ENCODE measurements at regions not wholly inside any gene's neighbourhood (a gene's known extent, or its start where the extent isn't known, plus 50 kb on each side); places are given as distances from the start of the nearest gene placed in this dataset.
"Not testable (repeated sequence)": the region's sequence is repeated elsewhere in the genome, so short reads cannot be mapped to it uniquely, and the experiment has no call there.

DNA sequence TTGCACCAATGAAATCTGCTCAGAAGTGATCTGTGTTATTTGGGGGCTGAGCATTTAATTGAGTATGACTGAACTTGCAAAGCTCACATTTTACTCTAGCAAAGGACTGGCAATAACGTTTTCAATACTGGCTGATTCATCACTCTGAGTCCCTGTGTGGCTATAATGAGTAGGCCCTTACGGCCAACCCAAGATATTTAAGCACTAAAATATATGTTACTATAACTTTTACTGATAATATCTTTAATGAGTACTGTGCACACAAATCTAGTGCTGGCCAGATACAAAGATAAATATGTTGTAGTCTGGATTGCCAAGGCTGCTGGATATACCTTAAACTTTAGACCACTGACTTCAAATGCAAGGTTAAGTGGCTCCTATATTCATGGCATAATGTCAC lies 436.4 kb upstream of the KCNMB2 start:
- intact Hi-C loops (cut with micrococcal nuclease) = no loop called here
- no peak for DNase-seq (ENCODE audit: low spot score)
- H3K27ac Mint-ChIP-seq = no peak overlapping the region
- H3K9me3 Mint-ChIP-seq = peaks cover 6% of the 10 kb centered on the region
- no peaks in the 10 kb centered on the region for H3K27me3 Mint-ChIP-seq (ENCODE audit: low read depth)
- no peaks in the 10 kb centered on the region for H3K36me3 Mint-ChIP-seq (ENCODE audit: low read depth)
- H3K4me3 Mint-ChIP-seq (ENCODE audit: low read depth) = no peak overlapping the region
- no peaks in the 10 kb centered on the region for H3K4me1 Mint-ChIP-seq (ENCODE audit: low read depth)

DNA sequence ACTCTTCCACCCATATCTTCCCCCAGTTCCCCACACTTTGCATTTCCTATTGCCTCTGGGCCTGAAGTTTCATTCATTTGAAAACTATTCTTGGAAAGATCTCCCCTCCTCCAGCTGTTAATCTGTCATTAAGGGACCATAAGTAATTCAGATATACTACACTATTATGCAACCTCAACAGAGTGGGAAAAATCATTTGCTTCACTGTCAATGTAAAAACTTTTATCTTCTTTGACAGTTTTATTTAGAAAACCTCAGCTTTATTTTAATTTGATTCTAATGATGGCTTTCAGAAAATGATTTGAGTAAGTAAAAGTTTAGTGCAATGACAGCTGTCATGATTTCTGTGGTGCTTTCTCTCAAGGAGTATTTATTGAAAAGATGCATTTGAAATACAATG lies 435.3 kb upstream of the KCNMB2 start:
- Mint-ChIP-seq H3K27me3 (ENCODE audit: low read depth) (no peaks in the 10 kb centered on the region), H3K27ac (no peak overlapping the region)

DNA sequence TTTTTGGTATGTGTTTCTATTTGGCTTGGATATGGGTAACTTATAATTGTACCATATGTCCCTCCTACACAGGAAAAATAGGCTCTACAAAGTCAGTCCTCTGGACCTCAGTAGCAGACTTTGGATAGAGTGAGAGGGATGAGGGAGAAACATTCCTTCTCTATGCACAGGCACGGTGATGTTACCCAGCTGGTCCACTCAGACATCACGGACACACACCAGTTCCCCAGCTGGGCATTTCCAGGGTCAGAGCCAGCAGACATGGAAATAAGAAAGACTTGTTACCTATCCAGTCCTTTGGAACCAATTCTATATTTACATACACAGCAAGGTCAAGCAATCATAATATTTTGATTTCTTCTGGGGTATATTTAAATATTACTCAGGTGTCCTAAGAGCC lies 433.1 kb upstream of the KCNMB2 start:
- Mint-ChIP-seq H3K36me3 (ENCODE audit: low read depth) (no peaks in the 10 kb centered on the region), H3K27ac (no peak overlapping the region), H3K4me3 (ENCODE audit: low read depth) (no peak overlapping the region), H3K4me1 (ENCODE audit: low read depth) (no peaks in the 10 kb centered on the region), H3K27me3 (ENCODE audit: low read depth) (no peaks in the 10 kb centered on the region), H3K9me3 (no peaks in the 10 kb centered on the region)
- intact Hi-C loops (cut with micrococcal nuclease) = no loop called here
- DNase-seq (ENCODE audit: low spot score) = no peak

More for the DNA sequence above, 435.3 kb upstream of the KCNMB2 start:
- intact Hi-C loops (cut with micrococcal nuclease) = no loop called here
- no peak for DNase-seq (ENCODE audit: low spot score)
- Mint-ChIP-seq H3K4me1 (ENCODE audit: low read depth) (no peaks in the 10 kb centered on the region), H3K4me3 (ENCODE audit: low read depth) (no peak overlapping the region), H3K36me3 (ENCODE audit: low read depth) (no peaks in the 10 kb centered on the region), H3K9me3 (no peaks in the 10 kb centered on the region)

DNA sequence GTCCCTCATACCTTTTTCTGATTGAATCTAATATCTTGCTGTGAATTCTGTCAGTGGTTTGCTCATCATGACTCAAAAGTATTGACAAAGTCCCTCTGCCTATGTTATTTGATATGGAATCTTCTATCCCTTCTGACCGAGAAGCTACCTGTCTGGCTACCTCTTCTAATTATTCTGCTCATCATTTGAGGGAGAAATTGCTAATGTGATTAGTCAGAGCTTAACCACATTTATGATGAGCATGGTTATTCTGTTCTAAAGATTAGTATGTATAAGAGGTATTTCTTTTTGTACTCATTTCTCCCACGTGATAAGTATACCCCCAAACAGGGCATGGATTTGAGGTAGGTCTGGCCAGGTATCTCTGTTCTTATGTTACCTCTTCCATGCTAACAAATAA lies 428.4 kb upstream of the KCNMB2 start:
- H3K9me3 Mint-ChIP-seq = no peaks in the 10 kb centered on the region
- no peak overlapping the region for H3K27ac Mint-ChIP-seq
- H3K4me3 Mint-ChIP-seq (ENCODE audit: low read depth) = no peak overlapping the region

DNA sequence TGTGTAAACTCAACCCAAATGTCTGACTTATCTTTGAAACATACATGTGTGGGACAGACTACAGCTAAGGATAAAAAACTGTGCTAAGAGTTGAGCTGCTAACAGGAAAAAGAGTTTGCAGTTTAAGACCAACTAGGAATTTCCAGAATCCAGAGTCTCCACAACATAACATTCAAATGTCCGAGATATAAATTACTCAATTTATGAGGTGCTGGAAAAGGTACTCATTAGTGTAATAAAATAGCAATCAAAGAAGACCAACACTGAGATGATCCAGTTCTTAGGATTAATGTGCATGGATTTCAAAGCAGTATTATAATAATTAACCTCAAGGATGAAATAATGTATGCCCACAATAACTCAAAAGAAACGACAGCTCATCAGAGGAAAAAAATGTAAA lies 426.5 kb upstream of the KCNMB2 start:
- no peak overlapping the region for H3K4me3 Mint-ChIP-seq (ENCODE audit: low read depth)
- H3K4me1 Mint-ChIP-seq (ENCODE audit: low read depth) = no peaks in the 10 kb centered on the region
- H3K9me3 Mint-ChIP-seq = no peaks in the 10 kb centered on the region
- H3K27ac Mint-ChIP-seq = no peak overlapping the region
- intact Hi-C loops (cut with micrococcal nuclease) = no loop called here
- H3K27me3 Mint-ChIP-seq (ENCODE audit: low read depth) = peaks cover 1% of the 10 kb centered on the region
- no peaks in the 10 kb centered on the region for H3K36me3 Mint-ChIP-seq (ENCODE audit: low read depth)
- DNase-seq (ENCODE audit: low spot score) = no peak

More for the DNA sequence above, 428.4 kb upstream of the KCNMB2 start:
- no peaks in the 10 kb centered on the region for H3K36me3 Mint-ChIP-seq (ENCODE audit: low read depth)
- H3K4me1 Mint-ChIP-seq (ENCODE audit: low read depth) = no peaks in the 10 kb centered on the region
- H3K27me3 Mint-ChIP-seq (ENCODE audit: low read depth) = peaks cover 1% of the 10 kb centered on the region
- DNase-seq (ENCODE audit: low spot score) = no peak
- intact Hi-C loops (cut with micrococcal nuclease) = no loop called here

DNA sequence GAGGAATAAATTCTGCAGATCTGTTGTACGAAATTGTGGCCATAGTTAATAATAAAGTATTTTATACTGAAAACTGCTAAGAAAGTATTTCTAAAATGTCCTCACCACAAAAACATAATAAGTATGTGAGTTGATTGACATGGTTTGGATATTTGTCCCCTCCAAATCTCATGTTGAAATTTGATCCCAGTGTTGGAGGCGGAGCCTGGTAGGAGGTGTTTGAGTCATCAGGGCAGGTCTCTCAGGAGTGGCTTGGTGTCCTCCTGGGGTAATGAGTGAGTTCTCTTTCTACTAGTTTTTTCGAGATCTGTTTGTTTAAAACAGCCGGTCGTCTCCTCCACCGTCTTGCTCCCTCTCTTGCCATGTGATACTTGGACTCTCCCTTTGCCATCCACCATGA lies 424.1 kb upstream of the KCNMB2 start:
- Mint-ChIP-seq H3K27ac (no peak overlapping the region), H3K9me3 (no peaks in the 10 kb centered on the region), H3K4me3 (ENCODE audit: low read depth) (no peak overlapping the region), H3K27me3 (ENCODE audit: low read depth) (peaks cover 1% of the 10 kb centered on the region), H3K36me3 (ENCODE audit: low read depth) (no peaks in the 10 kb centered on the region), H3K4me1 (ENCODE audit: low read depth) (no peaks in the 10 kb centered on the region)
- intact Hi-C loops (cut with micrococcal nuclease) = no loop called here
- DNase-seq (ENCODE audit: low spot score) = no peak

DNA sequence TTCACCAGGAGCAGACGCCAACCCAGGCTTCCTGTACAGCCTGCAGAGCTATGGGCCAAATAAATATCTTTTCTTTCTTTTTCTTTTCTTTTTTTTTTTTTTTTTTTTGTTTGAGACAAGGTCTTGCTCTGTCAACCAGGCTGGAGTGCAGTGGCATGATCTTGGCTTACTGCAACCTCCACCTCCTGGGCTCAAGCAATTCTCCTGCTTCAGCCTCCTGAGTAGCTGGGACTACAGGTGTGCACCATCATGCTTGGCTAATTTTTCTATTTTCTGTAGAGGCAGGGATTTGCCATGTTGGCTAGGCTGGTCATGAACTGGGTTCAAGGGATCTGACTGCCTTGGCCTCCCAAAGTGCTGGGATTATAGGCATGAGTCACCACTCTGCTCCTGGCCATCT lies 423.7 kb upstream of the KCNMB2 start:
- DNase-seq (ENCODE audit: low spot score); H3K27me3 Mint-ChIP-seq (ENCODE audit: low read depth); H3K9me3 Mint-ChIP-seq; H3K4me3 Mint-ChIP-seq (ENCODE audit: low read depth); H3K4me1 Mint-ChIP-seq (ENCODE audit: low read depth); H3K36me3 Mint-ChIP-seq (ENCODE audit: low read depth); intact Hi-C loops (cut with micrococcal nuclease); H3K27ac Mint-ChIP-seq: not testable (repeated sequence)

DNA sequence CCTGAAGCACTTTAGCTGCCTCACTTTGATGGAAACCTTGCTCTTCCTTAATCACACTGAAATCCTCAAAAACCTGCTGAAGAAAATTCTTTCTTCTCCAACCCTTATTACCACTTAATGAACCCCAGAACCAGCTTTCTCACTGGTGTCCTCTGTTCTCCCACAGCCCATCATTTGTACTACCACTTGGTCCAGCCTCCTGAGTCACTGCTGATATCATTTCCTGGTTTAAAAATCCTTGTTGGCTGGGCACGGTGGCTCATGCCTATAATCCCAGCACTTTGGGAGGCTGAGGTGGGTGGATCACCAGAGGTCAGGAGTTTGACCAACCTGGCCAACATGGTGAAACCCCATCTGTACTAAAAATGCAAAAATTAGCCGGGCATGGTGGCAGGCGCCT lies 418.6 kb upstream of the KCNMB2 start:
- H3K36me3 Mint-ChIP-seq (ENCODE audit: low read depth) = no peaks in the 10 kb centered on the region
- no peak overlapping the region for H3K4me3 Mint-ChIP-seq (ENCODE audit: low read depth)
- H3K27ac Mint-ChIP-seq = no peak overlapping the region
- peaks cover 15% of the 10 kb centered on the region for H3K9me3 Mint-ChIP-seq
- H3K4me1 Mint-ChIP-seq (ENCODE audit: low read depth) = peaks cover 4% of the 10 kb centered on the region
- H3K27me3 Mint-ChIP-seq (ENCODE audit: low read depth) = no peaks in the 10 kb centered on the region
- DNase-seq (ENCODE audit: low spot score) = no peak
- intact Hi-C loops (cut with micrococcal nuclease) = no loop called here

DNA sequence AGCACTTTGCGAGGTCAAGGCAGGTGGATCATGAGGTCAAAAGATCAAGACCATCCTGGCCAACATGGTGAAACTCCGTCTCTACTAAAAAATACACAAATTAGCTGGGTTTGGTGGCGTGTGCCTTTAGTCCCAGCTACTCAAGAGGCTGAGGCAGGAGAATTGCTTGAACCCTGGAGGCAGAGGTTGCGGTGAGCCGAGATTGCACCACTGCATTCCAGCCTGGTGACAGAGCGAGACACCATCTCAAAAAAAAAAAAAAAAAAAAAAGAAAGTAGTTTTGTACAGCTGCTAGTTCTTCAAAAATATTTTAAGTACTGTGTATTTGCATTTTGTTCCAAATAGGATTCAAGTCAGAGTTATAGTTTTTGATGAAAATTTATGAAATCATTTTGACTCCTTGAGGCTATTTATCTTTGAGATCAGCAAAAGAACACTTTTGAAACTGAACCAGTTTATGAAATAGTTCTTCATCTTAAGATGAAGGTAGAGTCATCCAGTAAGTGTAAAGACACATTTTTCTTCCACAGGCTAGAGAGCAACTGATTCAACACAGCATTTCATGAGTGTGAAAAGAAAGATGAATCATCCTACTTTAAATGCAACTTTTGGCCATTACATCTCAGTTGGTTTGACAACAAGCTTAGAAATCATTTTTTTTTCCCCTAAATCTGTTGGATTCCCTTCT lies 416.5 kb upstream of the KCNMB2 start:
- H3K36me3 Mint-ChIP-seq (ENCODE audit: low read depth); H3K4me3 Mint-ChIP-seq (ENCODE audit: low read depth); DNase-seq (ENCODE audit: low spot score); H3K4me1 Mint-ChIP-seq (ENCODE audit: low read depth); intact Hi-C loops (cut with micrococcal nuclease); H3K27me3 Mint-ChIP-seq (ENCODE audit: low read depth); H3K27ac Mint-ChIP-seq: not testable (repeated sequence)
- H3K9me3 Mint-ChIP-seq = peaks cover 15% of the 10 kb centered on the region

DNA sequence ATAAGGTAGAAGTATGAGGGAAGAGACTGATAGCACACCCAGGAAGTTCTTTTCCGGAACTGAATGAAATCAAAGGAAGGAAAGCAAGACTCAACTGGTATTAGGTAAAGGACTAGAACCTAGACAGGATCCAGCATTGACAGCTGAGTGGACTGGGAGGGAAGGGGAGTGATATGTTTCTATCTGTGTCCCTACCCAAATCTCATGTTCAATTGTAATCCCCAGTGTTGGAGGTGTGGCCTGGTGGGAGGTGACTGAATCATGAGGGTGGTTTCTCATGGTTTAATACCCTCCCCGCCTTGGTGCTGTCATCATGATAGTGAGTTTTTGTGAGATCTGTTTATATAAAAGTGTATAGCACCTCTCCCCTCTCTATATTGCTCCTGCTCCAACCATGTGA lies 415.9 kb upstream of the KCNMB2 start:
- Mint-ChIP-seq H3K27me3 (ENCODE audit: low read depth) (no peaks in the 10 kb centered on the region), H3K27ac (no peak overlapping the region), H3K4me3 (ENCODE audit: low read depth) (no peak overlapping the region), H3K36me3 (ENCODE audit: low read depth) (no peaks in the 10 kb centered on the region), H3K9me3 (peaks cover 15% of the 10 kb centered on the region), H3K4me1 (ENCODE audit: low read depth) (peaks cover 4% of the 10 kb centered on the region)
- DNase-seq (ENCODE audit: low spot score) = no peak
- intact Hi-C loops (cut with micrococcal nuclease) = no loop called here

DNA sequence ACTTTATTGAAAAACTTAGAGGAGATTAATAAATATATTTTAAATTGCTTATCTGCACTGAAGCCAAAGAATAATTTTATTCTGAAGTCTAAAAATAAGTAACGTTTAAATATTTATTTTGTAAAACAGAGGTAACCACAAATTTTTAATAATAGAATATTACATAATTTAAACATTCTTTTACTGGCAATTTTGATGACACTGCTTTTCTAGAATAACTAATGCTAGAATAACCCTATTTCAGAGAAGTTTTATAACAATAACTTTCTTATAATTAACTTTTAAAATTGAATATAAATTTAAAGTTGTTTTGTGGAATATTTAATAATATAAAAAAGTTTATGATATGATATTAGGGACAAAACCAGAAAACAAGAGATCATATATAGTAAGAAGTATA lies 409.6 kb upstream of the KCNMB2 start:
- Mint-ChIP-seq H3K36me3 (ENCODE audit: low read depth) (no peaks in the 10 kb centered on the region), H3K4me1 (ENCODE audit: low read depth) (no peaks in the 10 kb centered on the region), H3K4me3 (ENCODE audit: low read depth) (no peak overlapping the region), H3K27me3 (ENCODE audit: low read depth) (no peaks in the 10 kb centered on the region), H3K9me3 (no peaks in the 10 kb centered on the region), H3K27ac (no peak overlapping the region)
- intact Hi-C loops (cut with micrococcal nuclease) = no loop called here
- DNase-seq (ENCODE audit: low spot score) = no peak

DNA sequence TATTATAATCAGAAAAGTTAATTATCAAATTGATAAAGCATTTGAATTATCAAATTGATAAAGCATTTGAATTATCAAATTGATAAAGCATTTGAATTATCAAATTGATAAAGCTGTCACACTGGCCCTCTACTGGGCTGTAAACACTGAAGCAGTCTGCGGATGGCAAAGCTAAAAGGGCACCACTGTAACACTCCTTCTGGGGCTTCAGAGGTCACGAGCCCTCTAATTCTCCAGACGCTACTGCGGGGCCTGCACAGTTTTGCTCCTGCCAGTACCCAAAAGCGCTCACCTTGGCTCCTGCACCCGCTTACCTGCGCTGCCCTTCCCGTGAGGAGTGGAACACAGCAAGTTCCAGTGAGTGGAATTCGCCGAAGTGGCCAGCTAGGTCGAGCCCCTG lies 409.0 kb upstream of the KCNMB2 start:
- H3K4me3 Mint-ChIP-seq (ENCODE audit: low read depth) = no peak overlapping the region
- no peaks in the 10 kb centered on the region for H3K27me3 Mint-ChIP-seq (ENCODE audit: low read depth)
- intact Hi-C loops (cut with micrococcal nuclease) = no loop called here
- H3K27ac Mint-ChIP-seq = no peak overlapping the region
- H3K36me3 Mint-ChIP-seq (ENCODE audit: low read depth) = no peaks in the 10 kb centered on the region
- no peak for DNase-seq (ENCODE audit: low spot score)
- no peaks in the 10 kb centered on the region for H3K4me1 Mint-ChIP-seq (ENCODE audit: low read depth)
- H3K9me3 Mint-ChIP-seq = no peaks in the 10 kb centered on the region

DNA sequence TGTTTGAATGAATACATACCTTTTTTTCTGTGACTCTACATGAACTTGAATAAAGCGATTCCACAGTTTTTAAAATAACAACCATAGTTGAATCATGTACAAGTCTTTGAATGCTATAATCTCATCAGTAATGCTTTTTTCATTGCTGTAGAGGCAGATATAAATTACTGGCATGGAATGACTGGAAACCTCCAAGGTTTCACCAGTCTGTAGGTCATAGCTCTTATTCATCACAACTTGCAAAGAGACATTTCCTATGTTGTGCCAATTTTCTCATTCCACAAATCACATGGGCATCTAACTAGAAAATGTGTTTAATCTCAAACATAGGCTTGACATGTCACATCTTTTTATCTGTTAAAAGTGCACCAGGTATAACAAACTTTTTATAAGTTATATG lies 407.1 kb upstream of the KCNMB2 start:
- no peak overlapping the region for H3K27ac Mint-ChIP-seq
- H3K4me3 Mint-ChIP-seq (ENCODE audit: low read depth) = no peak overlapping the region
- no peaks in the 10 kb centered on the region for H3K36me3 Mint-ChIP-seq (ENCODE audit: low read depth)
- no peaks in the 10 kb centered on the region for H3K27me3 Mint-ChIP-seq (ENCODE audit: low read depth)
- DNase-seq (ENCODE audit: low spot score) = no peak
- intact Hi-C loops (cut with micrococcal nuclease) = no loop called here
- no peaks in the 10 kb centered on the region for H3K9me3 Mint-ChIP-seq
- no peaks in the 10 kb centered on the region for H3K4me1 Mint-ChIP-seq (ENCODE audit: low read depth)

DNA sequence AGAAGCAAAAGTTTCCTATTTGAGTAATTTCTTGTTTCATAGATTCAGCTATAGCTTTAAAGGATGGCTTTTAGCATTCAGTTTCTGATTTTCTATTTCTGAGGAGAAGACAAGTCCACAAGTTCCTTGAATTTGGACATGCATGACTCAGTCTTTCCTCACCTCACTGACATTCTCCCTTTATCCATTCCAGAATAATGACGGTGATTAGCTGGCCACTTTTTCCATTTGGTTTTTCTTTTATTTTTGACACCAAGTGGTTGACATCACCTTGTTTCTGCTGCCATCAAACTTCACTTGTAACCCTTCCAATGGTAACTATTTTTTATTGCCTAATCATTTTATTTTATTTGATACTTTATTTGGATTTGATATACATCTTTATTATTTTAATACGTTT lies 404.4 kb upstream of the KCNMB2 start:
- Mint-ChIP-seq H3K4me1 (ENCODE audit: low read depth) (no peaks in the 10 kb centered on the region), H3K4me3 (ENCODE audit: low read depth) (no peak overlapping the region), H3K9me3 (no peaks in the 10 kb centered on the region), H3K27me3 (ENCODE audit: low read depth) (no peaks in the 10 kb centered on the region), H3K36me3 (ENCODE audit: low read depth) (no peaks in the 10 kb centered on the region), H3K27ac (no peak overlapping the region)
- no peak for DNase-seq (ENCODE audit: low spot score)
- intact Hi-C loops (cut with micrococcal nuclease) = no loop called here
